SK-N-SH (cell line): ENCODE measurements at regions not wholly inside any gene's neighbourhood (a gene's known extent, or its start where the extent isn't known, plus 50 kb on each side); places are given as distances from the start of the nearest gene placed in this dataset.

ENCODE experiments used
- CTCF ChIA-PET: fragments of 300-600, 350-600 bp; formaldehyde crosslinking; extraction: SDS; loops from one replicate; lab custom pipeline; 2021; lab: Yijun Ruan, JAX
- POLR2A ChIA-PET: fragments of 350-600 bp; sonication (Branson Sonifier 250); formaldehyde crosslinking; extraction: SDS; loops from one replicate; lab custom pipeline; 2020; ENCODE audit warnings: antibody characterized with exemption, inconsistent platforms; lab: Yijun Ruan, JAX
- DNase-seq: peaks from one replicate; pipeline ENCODE4 v3.0.0; 2012
- H2AFZ ChIP-seq: fragments of 200-600 bp; sonication (generic); 2 replicates; pipeline ENCODE4 v1.8.1; 2016; ENCODE audit warnings: antibody characterized with exemption, mild to moderate bottlenecking, low read depth
- H3F3A ChIP-seq: fragments of 200-600 bp; sonication (generic); replicated peaks from 2 replicates; pipeline ENCODE3; 2016; ENCODE audit warnings: antibody characterized with exemption, mild to moderate bottlenecking; ENCODE audit not compliant: insufficient read depth
- H3K27ac ChIP-seq, 2 experiments: fragments of 200-500 bp in 1 of 2; fragments of 200-600 bp in 1 of 2; sonication (Bioruptor generic) in 1 of 2; sonication (generic), shearing (Covaris generic) in 1 of 2; 2 replicates each; pipeline versions ENCODE4 v1.5.1 to v1.6.1; 2014 to 2016; ENCODE audit warnings: low read depth in 2 of 2, inconsistent platforms in 1 of 2, low read length in 1 of 2, mild to moderate bottlenecking in 1 of 2, mixed read lengths in 1 of 2
- H3K27me3 ChIP-seq: fragments of 200-600 bp; sonication (generic), shearing (Covaris generic); 2 replicates; pipeline ENCODE4 v1.6.1; 2016; ENCODE audit warnings: mixed run types; ENCODE audit not compliant: insufficient read depth
- H3K36me3 ChIP-seq, 2 experiments: fragments of 200-500 bp in 1 of 2; fragments of 200-600 bp in 1 of 2; sonication (Bioruptor generic) in 1 of 2; sonication (generic) in 1 of 2; replicated peaks in 1 of 2; 2 replicates each; pipeline versions ENCODE3 to v1.5.1; 2014 to 2016; ENCODE audit warnings: low read length in 1 of 2, mild to moderate bottlenecking in 1 of 2; ENCODE audit not compliant: insufficient read depth in 2 of 2, control insufficient read depth in 1 of 2
- H3K4me1 ChIP-seq, 2 experiments: fragments of 200-500 bp in 1 of 2; fragments of 200-600 bp in 1 of 2; sonication (Bioruptor generic) in 1 of 2; sonication (generic), shearing (Covaris generic) in 1 of 2; 2 replicates each; pipeline versions ENCODE4 v1.5.1 to v1.6.1; 2014 to 2016; ENCODE audit warnings: low read depth in 1 of 2, low read length in 1 of 2, mixed run types in 1 of 2; ENCODE audit not compliant: insufficient read depth in 2 of 2, control insufficient read depth in 1 of 2
- H3K4me2 ChIP-seq: fragments of 200-600 bp; sonication (generic), shearing (Covaris generic); 2 replicates; pipeline ENCODE4 v1.6.1; 2017; ENCODE audit warnings: mixed run types
- H3K4me3 ChIP-seq, 2 experiments: fragments of 200-500 bp in 1 of 2; fragments of 200-600 bp in 1 of 2; sonication (Bioruptor generic) in 1 of 2; sonication (generic), shearing (Covaris generic) in 1 of 2; 2 replicates each; pipeline versions ENCODE4 v1.5.1 to v1.8.1; 2014 to 2016; ENCODE audit warnings: low read depth in 2 of 2, inconsistent platforms in 1 of 2, low read length in 1 of 2, mild to moderate bottlenecking in 1 of 2, mixed read lengths in 1 of 2, moderate library complexity in 1 of 2
- H3K79me2 ChIP-seq: fragments of 200-600 bp; sonication (generic); 2 replicates; pipeline ENCODE4 v1.8.1; 2017; ENCODE audit warnings: mild to moderate bottlenecking; ENCODE audit not compliant: insufficient read depth
- H3K9ac ChIP-seq: fragments of 200-600 bp; sonication (generic); 2 replicates; pipeline ENCODE4 v1.6.1; 2017; ENCODE audit warnings: mixed run types
- H3K9me2 ChIP-seq: fragments of 200-600 bp; sonication (generic); 2 replicates; pipeline ENCODE4 v1.6.1; 2017; ENCODE audit warnings: mixed run types
- H3K9me3 ChIP-seq: fragments of 200-600 bp; sonication (generic); 2 replicates; pipeline ENCODE4 v1.6.1; 2017; ENCODE audit warnings: mixed run types, mild to moderate bottlenecking, moderate library complexity
- H4K20me1 ChIP-seq: fragments of 200-600 bp; sonication (generic); 2 replicates; pipeline ENCODE4 v1.6.1; 2017; ENCODE audit warnings: mild to moderate bottlenecking, mixed run types; ENCODE audit not compliant: insufficient read depth
- CHD2 ChIP-seq: fragments of 150-350 bp; IDR thresholded peaks from 2 replicates; pipeline ENCODE4 v1.6.1; 2018; ENCODE audit warnings: low read length; ENCODE audit not compliant: partially characterized antibody
- ELF1 ChIP-seq: IDR thresholded peaks from 2 replicates; pipeline ENCODE4 v1.4.0; 2012
- EP300 ChIP-seq, 2 experiments: IDR thresholded peaks; 2 replicates each; pipeline versions ENCODE4 v1.4.0 to v1.6.1; 2012; ENCODE audit warnings: borderline replicate concordance in 1 of 2, low read depth in 1 of 2, low read length in 1 of 2
- EZH2phosphoT487 ChIP-seq: fragments of 200-600 bp; sonication (generic); IDR thresholded peaks from 2 replicates; pipeline ENCODE4 v1.6.1; 2017; ENCODE audit warnings: low read depth, mixed run types, mild to moderate bottlenecking, antibody characterized with exemption, moderate library complexity, borderline replicate concordance
- FOSL2 ChIP-seq: IDR thresholded peaks from 2 replicates; pipeline ENCODE4 v1.4.0; 2012; ENCODE audit warnings: low read depth, mild to moderate bottlenecking, moderate library complexity, borderline replicate concordance
- GABPA ChIP-seq: IDR thresholded peaks from 2 replicates; pipeline ENCODE4 v1.4.0; 2012; ENCODE audit warnings: low read depth, mild to moderate bottlenecking
- GATA2 ChIP-seq: sonication (generic); formaldehyde crosslinking; IDR thresholded peaks from 2 replicates; pipeline ENCODE4 v1.5.0; 2020; ENCODE audit warnings: mild to moderate bottlenecking, missing genetic modification reagents
- JUND ChIP-seq: IDR thresholded peaks from 2 replicates; pipeline ENCODE4 v1.4.0; 2012
- MAX ChIP-seq: IDR thresholded peaks from 2 replicates; pipeline ENCODE4 v1.4.0; 2012; ENCODE audit warnings: low read depth
- MEF2A ChIP-seq: IDR thresholded peaks from 2 replicates; pipeline ENCODE4 v1.4.0; 2012; ENCODE audit warnings: low read depth, borderline replicate concordance
- MXI1 ChIP-seq: IDR thresholded peaks from 2 replicates; pipeline ENCODE4 v1.6.1; 2012; ENCODE audit warnings: mild to moderate bottlenecking, low read depth, low read length, improper control_type of control experiment
- NFIC ChIP-seq: IDR thresholded peaks from 2 replicates; pipeline ENCODE4 v1.4.0; 2012; ENCODE audit warnings: borderline replicate concordance
- NRF1 ChIP-seq: IDR thresholded peaks from 2 replicates; pipeline ENCODE4 v1.6.1; 2012; ENCODE audit warnings: low read depth, mild to moderate bottlenecking, low read length
- POLR2AphosphoS5 ChIP-seq: IDR thresholded peaks from 2 replicates; pipeline ENCODE4 v1.6.1; 2012; ENCODE audit warnings: low read depth, low read length
- RAD21 ChIP-seq: IDR thresholded peaks from 2 replicates; pipeline ENCODE4 v1.6.1; 2012; ENCODE audit warnings: mild to moderate bottlenecking, low read length
- RCOR1 ChIP-seq: fragments of 150-350 bp; IDR thresholded peaks from 2 replicates; pipeline ENCODE4 v1.6.1; 2017; ENCODE audit warnings: antibody characterized with exemption, low read length
- REST ChIP-seq: IDR thresholded peaks from 2 replicates; pipeline ENCODE4 v1.6.1; 2012; ENCODE audit warnings: mild to moderate bottlenecking, low read depth, low read length, moderate library complexity
- RFX5 ChIP-seq: IDR thresholded peaks from 2 replicates; pipeline ENCODE4 v1.6.1; 2012; ENCODE audit warnings: mild to moderate bottlenecking, improper control_type of control experiment, low read length
- RXRA ChIP-seq: IDR thresholded peaks from 2 replicates; pipeline ENCODE4 v1.4.0; 2012; ENCODE audit warnings: low read depth, mild to moderate bottlenecking, borderline replicate concordance
- SIN3A ChIP-seq: IDR thresholded peaks from 2 replicates; pipeline ENCODE4 v1.6.1; 2012; ENCODE audit warnings: low read depth, mild to moderate bottlenecking, low read length, moderate library complexity, borderline replicate concordance
- SMC3 ChIP-seq: IDR thresholded peaks from 2 replicates; pipeline ENCODE4 v1.6.1; 2012; ENCODE audit warnings: low read depth, low read length, improper control_type of control experiment
- TAF1 ChIP-seq: IDR thresholded peaks from 2 replicates; pipeline ENCODE4 v1.6.1; 2012; ENCODE audit warnings: low read depth, mild to moderate bottlenecking, low read length, moderate library complexity, borderline replicate concordance
- TCF12 ChIP-seq: IDR thresholded peaks from 2 replicates; pipeline ENCODE4 v1.4.0; 2012
- TEAD4 ChIP-seq: IDR thresholded peaks from 2 replicates; pipeline ENCODE4 v1.4.0; 2012; ENCODE audit warnings: mild to moderate bottlenecking, borderline replicate concordance; ENCODE audit not compliant: insufficient read depth
- USF1 ChIP-seq: IDR thresholded peaks from 2 replicates; pipeline ENCODE4 v1.4.0; 2012; ENCODE audit warnings: low read depth, borderline replicate concordance
- YY1 ChIP-seq: IDR thresholded peaks from 2 replicates; pipeline ENCODE4 v1.4.0; 2012; ENCODE audit warnings: low read depth, mild to moderate bottlenecking
- WGBS: methylation state at CpG from one replicate; pipeline ENCODE4 v1.1.6; 2017; ENCODE audit warnings: low lambda C conversion rate; 5-methylcytosine and 5-hydroxymethylcytosine counted together
- TF ChIP-seq, protein P1 (sequence below): fragments of 150-350 bp; IDR thresholded peaks from 2 replicates; pipeline ENCODE4 v1.6.1; 2016; ENCODE audit warnings: mild to moderate bottlenecking, low read depth, low read length
- TF ChIP-seq, protein P2 (sequence below): IDR thresholded peaks from 2 replicates; pipeline ENCODE4; 2012

DNA sequence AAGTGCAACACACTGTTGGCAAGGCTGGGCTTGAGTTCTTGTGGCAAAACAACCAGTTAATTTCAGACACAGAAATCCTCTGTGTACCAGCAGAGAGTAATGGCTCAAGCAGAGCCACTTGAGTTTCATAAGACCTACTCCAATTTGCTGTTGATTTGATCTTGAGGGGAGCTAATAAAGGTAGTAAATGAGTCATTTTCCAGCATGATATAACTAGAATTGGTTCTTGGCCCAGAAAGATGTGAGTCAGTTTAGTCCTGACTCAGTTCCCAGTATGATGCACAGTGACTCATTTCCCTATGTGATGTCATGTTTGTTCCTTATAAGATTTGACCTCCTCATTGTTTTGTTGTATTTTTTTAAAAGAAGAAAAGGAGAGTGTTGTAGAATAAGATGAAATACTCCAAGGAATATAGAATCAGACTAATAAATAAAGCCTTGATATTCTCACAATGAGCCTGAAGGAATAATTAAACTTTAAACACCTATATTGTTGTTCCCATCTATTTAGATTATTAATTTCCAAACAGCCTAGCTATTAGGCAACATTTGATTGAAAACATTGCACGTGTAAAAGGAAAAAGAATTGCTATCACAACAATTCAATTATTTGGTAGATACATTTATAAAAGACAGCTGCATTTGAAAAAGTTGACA is 186.2 kb downstream of the REEP3 start:
- peaks cover 20 to 47% of the 10 kb centered on the region in 2 experiments for H3K4me1 ChIP-seq
- peak overlapping the region; percentile 7; the same call in 1 of the 2 replicates for H3K9ac ChIP-seq
- peak overlapping the region; percentile 38; the same call in 1 of the 2 replicates for H3K4me2 ChIP-seq
- H3K36me3 ChIP-seq, result no peaks in the 10 kb centered on the region
- no peaks in the 10 kb centered on the region for H3K9me3 ChIP-seq
- POLR2A ChIA-PET, result interaction anchor here (0.7 kb wide), 1 partner anchor 13 kb away, joined by 3 read pairs; no protein-coding TSS in a partner anchor
- H3K9me2 ChIP-seq, result no peaks in the 10 kb centered on the region
- 16% methylated on average over 1 of the region's 1 CpG for WGBS
- H4K20me1 ChIP-seq, result no peaks in the 10 kb centered on the region
- H3K27ac ChIP-seq, result peak overlapping the region; percentile 67 to 97
- DNase-seq, result no peak
- no peaks in the 10 kb centered on the region for H3K27me3 ChIP-seq
- peaks cover 24% of the 10 kb centered on the region for H3F3A ChIP-seq
- CTCF ChIA-PET, result interaction anchor here (0.6 to 1.5 kb wide), 3 partner anchors 13 to 78 kb away, joined by 3 to 5 read pairs (median 4); no protein-coding TSS in a partner anchor
- H3K4me3 ChIP-seq, result no peak overlapping the region
- no peak overlapping the region for H2AFZ ChIP-seq
- H3K79me2 ChIP-seq, result no peaks in the 10 kb centered on the region
- TF ChIP-seq NFIC (peak; percentile 99), ELF1 (no peak), NRF1 (no peak), MAX (peak; percentile 72), EP300 (IDR thresholded peaks at IDR 0.05; ENCODE audit: borderline replicate concordance in 1 of 2, low read depth in 1 of 2, low read length in 1 of 2) (peak in 1 of 2 experiments; percentile 97; a peak in 2 of 4 replicates), TAF1 (no peak), GATA2 (no peak), REST (no peak), YY1 (0 out of 2 replicates have a peak, but pooled peaks have one; percentile 26), MEF2A (peak; percentile 73; the same call in 1 of the 2 replicates), RXRA (peak; percentile 97), EZH2phosphoT487 (no peak), RFX5 (no peak), POLR2AphosphoS5 (peak; percentile 95; the same call in 1 of the 2 replicates), FOSL2 (peak; percentile 100), USF1 (no peak), RCOR1 (no peak), SIN3A (no peak), TEAD4 (peak; percentile 56; the same call in 1 of the 2 replicates), JUND (peak; percentile 100), MXI1 (no peak), SMC3 (no peak), RAD21 (no peak), CHD2 (no peak), GABPA (peak; percentile 32; the same call in 1 of the 2 replicates), TCF12 (peak; percentile 98)
- TF ChIP-seq, protein P1, sequence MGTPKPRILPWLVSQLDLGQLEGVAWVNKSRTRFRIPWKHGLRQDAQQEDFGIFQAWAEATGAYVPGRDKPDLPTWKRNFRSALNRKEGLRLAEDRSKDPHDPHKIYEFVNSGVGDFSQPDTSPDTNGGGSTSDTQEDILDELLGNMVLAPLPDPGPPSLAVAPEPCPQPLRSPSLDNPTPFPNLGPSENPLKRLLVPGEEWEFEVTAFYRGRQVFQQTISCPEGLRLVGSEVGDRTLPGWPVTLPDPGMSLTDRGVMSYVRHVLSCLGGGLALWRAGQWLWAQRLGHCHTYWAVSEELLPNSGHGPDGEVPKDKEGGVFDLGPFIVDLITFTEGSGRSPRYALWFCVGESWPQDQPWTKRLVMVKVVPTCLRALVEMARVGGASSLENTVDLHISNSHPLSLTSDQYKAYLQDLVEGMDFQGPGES, result no peak
- TF ChIP-seq, protein P2, sequence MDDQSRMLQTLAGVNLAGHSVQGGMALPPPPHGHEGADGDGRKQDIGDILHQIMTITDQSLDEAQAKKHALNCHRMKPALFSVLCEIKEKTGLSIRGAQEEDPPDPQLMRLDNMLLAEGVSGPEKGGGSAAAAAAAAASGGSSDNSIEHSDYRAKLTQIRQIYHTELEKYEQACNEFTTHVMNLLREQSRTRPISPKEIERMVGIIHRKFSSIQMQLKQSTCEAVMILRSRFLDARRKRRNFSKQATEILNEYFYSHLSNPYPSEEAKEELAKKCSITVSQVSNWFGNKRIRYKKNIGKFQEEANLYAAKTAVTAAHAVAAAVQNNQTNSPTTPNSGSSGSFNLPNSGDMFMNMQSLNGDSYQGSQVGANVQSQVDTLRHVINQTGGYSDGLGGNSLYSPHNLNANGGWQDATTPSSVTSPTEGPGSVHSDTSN, result peak; percentile 84
